GM19395 (cell line): ENCODE measurements at regions not wholly inside any gene's neighbourhood (a gene's known extent, or its start where the extent isn't known, plus 50 kb on each side); places are given as distances from the start of the nearest gene placed in this dataset.
"Not testable (repeated sequence)": the region's sequence is repeated elsewhere in the genome, so short reads cannot be mapped to it uniquely, and the experiment has no call there.

ENCODE experiments used
- ATAC-seq: cut with Tn5 transposase; IDR thresholded peaks from one replicate; pipeline ENCODE4 v1.9.1; 2021; ENCODE audit warnings: mild to moderate bottlenecking, moderate library complexity; ENCODE audit not compliant: unreplicated experiment

DNA sequence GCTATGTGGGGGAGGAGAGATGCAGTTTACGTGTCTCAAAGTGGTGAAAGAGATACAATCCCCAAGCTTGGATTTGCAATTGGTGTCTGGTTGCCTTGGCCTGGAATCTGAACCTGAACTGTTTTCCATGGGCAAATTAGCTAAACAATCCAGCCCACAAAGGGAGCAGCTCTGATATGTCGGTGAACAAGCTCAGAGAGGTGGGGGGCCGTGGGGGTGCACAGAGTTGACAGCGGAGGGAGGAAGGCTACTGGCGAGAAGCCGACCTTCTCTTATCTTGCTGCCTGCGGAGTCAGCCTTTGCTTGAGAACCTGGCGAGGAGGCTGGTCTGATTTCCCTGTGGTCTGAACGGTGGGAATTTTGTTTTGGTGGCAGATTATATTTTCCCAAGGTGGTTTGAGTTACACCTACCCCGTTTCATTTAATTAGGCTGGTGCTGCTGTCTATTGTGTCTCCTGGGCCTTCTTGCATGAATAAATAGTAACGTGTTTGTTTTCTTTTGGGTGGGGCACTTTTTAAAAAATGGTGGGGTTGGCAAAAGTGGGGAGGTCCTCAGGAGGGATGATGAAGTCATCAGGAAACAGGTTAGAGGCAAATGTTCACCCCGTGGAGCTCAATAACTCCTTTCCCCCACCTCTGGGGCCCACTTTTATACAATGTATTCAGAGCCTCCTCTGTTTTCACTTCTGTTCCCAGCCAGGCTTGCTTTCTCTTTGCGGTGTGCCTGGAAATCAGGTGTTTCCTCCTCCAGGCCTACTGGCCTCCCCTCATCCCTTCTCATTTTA is 80.9 kb upstream of the IGFBP5 start:
- ATAC-seq, result no peak

DNA sequence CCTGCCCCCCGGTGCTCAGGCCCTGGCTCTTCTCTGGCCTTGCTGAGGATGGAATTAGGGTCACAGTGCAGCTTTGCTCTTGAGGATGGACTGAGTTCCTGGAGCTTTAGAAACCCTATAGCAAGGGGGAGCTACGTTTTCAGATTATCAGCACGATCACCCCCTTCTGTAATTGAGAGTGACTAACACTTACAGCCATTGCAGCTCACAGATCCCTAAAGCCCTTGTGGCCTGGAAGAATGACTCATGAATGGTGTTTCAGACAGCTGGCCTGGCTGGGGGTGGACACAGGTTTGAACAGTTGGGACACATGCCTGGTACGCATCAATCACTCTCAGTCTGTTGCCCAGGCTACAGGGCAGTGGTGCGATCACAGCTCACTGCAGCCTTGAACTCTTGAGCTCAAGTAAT is 79.7 kb upstream of the IGFBP5 start:
- ATAC-seq, result no peak

DNA sequence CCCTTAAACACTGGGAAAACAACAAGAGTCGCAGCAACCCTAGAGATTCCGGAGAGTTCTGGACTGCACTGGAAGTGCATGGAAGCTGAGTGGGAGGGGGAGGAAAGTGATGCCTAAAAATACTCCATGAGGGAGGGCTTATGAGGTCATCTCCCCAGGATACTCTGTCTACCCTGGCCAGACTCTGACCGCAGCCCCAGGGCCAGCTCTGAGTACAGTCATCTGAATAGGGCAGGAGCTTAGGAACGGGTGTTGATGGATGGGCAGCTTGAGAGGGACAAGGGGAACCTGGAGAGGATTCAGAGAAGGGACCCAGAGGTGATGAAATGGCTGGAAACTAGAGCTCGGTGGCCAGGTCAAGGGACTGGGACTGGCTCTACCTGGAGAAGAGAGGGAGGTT is 79.3 kb upstream of the IGFBP5 start:
- ATAC-seq, result no peak

DNA sequence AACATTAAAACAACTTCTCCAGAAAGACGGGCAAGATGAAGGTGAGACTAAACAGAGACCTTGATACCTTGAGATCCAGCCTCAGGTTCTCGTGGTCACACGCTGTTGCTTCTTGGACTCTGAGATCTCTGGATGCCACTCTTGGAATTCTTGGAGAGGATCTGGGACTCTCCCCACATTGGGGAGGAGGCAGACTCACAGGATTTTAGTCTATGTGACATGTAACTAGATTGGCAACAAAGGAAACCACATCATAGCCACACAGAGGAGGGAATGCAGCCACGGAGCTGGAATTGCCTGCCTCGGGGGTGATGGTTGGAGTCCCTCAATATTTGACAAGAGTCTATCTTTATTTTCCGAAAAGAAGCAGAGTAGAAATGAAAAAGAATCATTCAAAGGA is 78.8 kb upstream of the IGFBP5 start:
- ATAC-seq, result no peak

DNA sequence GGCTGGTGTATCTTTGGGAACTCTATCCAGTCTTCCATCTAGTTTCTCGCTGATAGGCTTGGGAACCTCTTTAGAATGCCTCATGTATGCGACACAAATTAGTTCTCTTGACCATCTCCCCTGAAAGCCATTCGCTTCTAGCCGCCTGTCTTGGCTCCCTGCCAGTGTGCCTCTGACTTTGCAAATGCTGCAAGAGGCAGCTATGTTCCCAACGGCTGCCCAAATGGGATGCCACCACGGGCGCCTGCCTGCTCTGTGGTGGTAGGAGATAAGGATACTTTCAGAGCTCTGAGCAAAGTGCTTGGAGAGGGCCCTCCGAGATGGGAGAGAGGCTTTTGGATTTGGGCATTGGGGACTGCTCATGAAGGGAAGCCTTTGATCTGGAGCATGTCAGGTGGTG is 77.7 kb upstream of the IGFBP5 start:
- ATAC-seq, result no peak

DNA sequence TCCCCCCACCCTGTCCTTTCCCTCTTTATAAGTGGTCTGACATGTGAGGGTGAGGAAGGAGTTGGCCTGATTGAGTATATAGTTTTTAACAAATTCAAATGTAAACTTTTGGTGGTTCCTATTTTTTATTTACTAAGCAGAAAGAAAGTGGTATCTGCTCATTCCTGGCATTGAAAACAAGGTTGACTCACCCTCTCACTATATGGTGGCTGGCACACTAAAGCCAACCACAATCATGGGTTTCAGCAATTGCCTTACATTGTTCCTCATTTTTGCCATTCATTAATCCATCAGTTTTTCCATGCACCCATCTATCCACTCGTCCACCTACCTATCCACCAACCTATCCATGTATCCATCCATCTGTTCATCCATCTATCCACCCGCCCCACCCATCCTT is 75.4 kb upstream of the IGFBP5 start:
- ATAC-seq, result no peak

DNA sequence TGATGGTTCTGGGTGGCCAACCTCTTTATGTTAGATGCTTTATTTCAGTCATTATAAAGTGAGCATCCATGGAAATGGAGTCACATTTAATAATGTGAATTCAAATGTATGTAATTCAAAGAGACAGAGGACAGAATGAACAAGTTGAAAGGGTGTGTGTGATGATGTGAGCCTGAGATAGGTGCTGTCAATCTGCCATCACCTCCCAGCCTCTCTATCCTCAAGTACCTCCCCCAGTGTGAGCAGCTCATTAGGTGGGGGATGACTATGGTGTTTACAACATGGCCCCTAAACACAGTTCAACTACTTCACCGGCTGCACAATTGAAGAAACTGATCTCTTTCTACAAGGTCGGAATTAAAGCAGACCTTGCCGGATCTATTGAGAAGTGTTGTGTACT is 74.7 kb upstream of the IGFBP5 start:
- no peak for ATAC-seq

DNA sequence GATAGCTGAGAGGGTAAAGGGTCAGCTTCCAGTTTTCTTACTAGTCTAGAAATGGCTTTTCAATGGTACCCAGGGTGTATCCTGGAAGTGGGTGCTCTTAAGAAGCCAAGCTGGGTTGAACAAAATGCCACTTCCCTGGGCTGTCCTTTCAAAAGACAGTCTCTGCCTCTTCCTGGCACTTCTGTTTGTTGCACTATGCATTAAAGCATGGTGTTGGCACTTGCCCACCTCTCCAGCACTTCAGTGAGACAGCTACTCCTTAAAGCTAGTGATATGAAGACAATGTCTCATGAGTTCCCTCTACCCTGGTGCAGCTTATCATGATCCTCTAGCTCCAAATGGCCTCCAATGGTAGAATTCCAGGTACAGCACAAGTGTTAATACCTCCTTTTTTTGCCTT is 74.3 kb upstream of the IGFBP5 start:
- ATAC-seq, result no peak

DNA sequence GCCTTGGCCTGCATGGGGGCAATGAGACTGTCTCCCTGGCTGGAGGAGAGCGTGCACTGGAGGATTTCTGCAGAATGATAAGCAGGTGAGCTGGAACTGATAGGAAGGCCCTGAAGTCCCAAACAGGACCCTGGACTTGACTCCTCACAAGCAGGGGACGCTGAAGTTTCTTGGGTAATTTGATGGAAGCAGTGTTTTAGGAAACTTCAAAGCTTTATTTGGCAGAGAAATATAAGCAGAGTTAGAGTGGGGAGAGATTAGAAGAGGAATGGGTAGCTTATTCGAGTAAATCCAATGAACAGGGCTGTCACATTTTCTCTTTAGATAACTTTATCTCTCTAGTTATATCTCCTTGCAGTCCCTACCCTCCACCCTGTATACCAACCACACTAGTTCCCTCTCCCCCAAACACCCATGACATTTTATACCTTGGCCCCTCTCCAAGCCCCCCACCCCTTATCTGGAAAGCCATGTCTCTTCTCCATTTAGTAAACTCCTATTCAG is 73.6 kb upstream of the IGFBP5 start:
- ATAC-seq, result no peak

DNA sequence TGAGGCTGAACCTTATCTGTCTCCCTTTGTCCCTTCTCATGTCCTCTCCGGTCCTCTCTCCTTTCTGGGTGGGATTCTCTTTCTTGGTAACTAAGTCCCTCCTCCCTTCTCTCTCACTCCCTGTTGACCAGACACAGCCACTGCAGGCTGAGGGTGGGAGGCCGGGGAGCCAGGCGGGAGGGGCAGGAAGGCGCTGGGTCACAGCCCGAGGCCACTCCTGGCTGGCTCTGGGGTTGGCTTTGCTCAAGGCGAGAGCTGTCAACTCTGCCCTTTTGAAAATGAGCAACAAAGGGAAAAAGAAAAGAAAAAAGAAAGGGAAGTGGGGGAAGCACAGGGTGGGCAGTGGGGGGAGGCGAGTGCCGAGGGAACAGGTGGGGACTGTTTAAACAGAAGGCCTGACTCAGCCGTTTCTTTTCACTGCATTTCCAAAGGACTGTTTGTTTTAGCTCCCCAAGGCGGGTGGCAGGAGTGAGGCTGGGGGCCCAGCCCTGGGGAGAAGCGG is 70.5 kb upstream of the IGFBP5 start:
- ATAC-seq, result no peak

DNA sequence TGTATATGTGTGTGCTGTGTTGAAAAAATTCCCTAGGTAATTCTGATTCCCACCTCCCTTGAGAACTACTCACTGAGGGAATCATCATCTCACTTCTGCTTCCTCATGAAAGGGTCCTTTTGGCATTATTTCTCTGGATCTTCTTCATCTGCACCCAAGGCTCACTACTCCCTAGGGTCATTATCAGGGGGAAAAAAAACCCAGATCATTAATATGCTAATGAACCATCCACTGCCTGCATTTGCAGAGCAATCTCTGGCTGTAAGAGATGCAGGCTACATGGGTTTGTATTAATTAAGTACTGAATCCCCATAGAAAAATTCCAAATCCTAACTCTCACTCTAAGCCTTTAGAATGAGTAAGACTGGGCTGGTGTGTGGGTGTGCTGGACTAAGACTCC is 68.0 kb upstream of the IGFBP5 start:
- ATAC-seq, result no peak

DNA sequence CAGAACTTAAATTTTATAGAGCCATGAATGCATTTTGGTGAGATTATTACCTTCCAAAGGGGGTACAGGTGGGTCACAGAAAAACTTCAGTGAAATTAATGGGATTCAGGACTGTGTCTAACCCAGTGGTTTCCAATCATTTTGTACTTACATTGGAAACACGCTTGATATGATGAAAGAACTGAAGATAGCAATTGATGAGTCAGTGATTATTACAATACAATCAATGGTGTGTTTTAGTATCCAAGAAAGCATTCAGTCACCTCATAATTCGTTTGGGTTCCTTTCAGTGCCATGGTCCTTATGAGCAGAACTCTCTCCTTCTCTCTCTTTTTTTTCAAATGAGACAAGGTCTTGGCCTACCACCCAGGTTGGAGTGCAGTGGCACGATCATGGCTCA is 66.5 kb upstream of the IGFBP5 start:
- ATAC-seq, result no peak

DNA sequence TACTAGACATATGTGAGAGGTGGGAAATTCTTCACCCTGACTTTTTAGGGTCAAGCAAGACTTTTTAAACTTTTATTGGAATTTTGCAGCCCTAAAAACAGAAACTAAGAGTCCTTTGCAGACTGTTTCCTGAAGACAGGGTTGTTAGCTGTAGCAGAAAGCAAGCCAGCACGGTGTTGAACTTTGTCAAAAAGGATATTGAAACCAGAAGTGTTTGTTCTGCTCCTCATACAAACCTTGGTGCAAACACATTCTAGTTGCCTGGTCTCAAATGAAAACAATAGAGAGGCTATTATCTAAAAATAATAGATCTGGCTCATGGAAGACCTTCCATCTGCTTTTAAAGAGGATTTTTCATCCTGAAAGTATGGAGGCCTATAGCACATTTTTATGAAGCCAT is 65.8 kb upstream of the IGFBP5 start:
- ATAC-seq, result no peak

DNA sequence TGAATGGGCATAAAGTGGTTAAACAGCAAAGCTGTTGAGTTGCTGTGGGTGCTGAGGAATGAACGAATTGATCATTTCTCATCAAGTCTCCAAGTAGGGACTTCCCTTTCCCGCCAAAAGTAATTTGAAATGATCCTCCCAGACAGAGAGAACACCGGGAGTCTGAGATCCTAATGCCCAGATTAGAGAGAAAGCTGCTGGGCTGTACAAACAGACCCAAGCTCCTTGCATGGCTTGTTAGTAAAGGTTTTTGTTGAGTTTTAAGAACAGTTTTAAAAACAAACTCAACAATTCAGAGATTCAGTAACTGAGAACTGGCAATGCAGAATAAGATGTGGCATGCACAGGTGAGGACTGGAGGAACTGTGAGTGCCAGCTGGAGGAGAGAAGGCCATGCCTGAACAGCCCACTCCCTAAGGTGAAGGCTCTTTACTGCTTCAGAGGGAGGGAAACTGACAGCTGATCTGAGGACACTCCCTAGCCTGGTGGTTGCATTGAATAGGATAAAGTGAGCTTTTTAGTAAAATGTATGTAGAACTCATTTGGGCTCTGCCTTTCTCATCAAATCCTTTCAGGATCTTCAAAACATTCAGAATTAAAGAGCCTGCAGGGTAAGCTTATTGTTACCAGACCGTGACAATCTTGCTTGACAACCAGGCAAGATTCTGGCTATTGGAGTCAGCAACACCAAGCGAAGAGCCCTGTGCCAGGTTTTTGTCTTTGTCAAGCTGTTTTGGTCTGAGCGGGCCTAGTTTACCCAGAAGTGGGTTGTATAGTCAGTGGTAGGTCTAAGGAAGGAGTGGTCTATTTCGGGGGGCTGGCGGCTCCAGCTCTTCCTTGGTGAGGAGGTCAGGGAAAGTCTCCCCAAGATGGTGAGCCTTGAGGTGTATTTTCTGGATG is 63.2 kb upstream of the IGFBP5 start:
- no peak for ATAC-seq

DNA sequence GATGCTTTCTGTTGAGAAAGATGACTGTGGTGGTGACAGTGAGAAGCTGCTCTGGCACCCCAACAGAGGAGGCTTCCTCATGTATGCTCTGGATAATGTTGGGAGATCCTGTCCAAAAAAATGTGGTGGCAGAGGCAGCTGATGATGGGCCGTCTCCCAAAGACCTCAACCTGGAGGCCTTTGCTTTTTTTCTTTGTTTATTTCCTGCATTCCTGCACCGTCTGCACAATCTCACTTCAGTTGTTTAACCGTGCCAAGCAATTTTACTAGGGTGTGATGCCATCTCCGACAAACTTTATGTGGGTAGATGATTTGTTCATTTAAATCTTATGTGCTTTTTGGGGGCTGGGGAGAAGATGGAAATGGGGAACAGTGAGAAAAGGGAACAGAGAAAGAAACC is 62.2 kb upstream of the IGFBP5 start:
- ATAC-seq, result no peak

DNA sequence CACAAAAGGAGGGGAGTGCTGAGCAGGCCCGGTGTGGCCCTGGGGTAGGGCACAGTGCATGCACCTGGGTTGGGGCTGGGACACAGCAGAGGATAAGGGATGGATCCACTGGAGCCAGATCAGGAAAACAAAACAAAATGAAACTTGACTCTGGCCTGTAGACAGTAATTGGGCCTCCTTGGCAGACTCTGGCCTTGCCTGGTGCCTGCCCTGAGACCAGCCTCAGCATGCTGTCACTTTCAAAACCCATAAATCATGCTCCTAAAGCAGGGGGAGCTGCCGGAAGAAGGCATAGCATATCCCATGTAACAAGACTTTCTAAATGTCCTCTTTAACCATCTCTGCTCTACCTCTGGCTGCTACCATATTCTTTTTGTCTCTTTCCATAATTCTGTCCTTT is 61.1 kb upstream of the IGFBP5 start:
- no peak for ATAC-seq

DNA sequence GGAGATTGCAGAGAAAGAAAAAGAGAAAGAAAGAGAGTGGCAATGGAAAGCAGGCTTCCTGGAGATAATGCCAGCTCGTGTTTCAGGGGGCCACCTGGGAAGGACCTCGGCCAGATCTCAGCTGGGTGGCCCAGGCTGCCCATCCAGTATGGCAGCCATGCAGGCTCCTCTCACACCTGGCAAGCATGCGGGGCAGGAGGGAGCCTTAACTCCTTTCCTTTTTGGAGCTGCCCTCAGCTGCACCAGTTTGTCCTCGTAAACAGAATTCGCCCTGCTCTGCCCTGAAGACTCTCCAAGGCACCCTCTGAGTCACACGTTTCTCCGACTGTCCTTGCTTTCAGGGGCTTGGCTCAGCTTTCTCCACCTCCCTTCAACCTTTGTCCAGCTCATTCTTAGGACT is 59.5 kb upstream of the IGFBP5 start:
- no peak for ATAC-seq

DNA sequence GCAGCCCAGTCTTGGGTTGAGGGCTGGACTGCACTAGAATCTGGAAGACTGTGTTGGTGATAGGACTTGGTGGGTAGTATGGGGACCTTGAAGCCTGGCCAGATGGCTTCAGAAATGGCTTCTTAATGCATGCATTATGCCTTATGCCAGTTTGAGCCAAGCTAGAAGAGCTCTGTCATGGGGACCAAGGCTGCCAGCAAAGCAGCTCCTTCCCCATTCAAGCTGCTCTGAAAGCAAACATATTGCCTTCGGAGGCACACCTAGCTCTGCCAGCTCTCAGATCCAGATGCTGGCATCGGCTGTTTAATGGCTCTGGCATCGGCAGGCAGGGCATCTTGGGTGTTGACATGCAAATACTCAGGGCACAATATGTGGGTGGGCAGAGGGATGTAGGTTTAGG is 59.0 kb upstream of the IGFBP5 start:
- ATAC-seq, result no peak

DNA sequence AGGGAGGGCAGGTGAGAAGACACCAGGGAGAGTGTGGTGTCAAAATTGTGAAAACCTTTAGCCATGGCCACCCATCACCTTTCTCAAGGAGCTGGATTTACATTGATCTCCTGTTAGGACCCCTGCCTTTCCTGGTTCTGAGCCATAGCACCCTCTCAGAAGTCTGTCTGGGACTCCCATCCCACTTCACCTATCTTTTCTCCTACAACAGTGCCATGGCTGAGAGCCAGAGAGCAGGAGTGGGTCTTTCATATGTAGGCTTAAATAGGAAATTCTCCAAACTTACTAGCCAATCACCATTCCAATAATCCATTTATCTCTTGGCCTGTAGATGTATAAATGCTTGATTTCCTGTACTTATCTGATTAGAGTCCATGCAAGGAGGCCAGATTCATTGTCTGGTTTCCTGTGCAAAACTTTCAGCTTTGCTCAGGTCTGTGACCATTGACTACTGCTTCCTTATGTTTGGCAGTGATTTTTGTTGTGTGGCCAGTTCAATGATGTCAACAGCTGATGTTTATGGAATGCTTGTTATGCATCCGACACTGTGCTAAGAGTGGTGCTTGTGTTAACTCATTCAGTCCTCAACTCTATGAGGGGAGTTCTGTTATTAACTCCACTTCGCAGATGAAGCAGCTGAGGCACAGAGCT is 57.6 kb upstream of the IGFBP5 start:
- no peak for ATAC-seq

DNA sequence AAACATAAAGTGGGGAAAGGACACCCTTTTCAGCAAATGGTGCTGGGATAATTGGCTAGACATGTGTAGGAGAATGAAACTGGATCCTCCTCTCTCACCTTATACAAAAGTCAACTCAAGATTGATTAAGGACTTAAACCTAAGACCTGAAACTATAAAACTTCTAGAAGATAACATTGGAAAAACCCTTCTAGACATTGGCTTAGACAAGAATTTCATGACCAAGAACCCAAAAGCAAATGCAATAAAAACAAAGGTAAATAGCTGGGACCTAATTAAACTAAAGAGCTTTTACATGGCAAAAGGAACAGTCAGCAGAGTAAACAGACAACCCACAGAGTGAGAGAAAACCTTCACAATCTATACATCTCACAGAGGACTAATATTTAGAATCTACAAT is 55.4 kb upstream of the IGFBP5 start:
- ATAC-seq, result not testable (repeated sequence)

DNA sequence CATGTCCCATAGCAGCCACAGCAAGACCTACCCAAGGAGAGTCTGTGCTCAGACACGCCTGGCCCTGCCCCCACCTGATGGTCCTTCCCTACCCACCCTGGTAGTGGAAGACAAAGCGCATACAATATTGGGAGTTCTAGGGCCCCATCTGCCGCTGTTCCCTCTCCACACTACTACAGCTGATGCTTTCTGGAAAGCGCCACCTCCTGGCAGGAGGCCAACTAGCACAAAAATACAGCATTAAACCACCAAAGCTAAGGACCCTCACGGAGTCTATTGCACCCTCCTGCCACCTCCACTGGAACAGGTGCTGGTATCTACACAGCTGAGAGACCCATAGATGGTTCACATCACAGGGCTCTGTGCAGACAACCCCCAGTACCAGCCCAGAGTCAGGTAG is 50.9 kb upstream of the IGFBP5 start:
- not testable (repeated sequence) for ATAC-seq
